Prostate gland (tissue), 2 donors: ENCODE measurements at regions not wholly inside any gene's neighbourhood (a gene's known extent, or its start where the extent isn't known, plus 50 kb on each side); places are given as distances from the start of the nearest gene placed in this dataset.
A peak's percentile ranks its signal among the peaks of the same experiment; 100 is the strongest.

Source experiments
- DNase-seq: peaks from one replicate; pipeline ENCODE4 v3.0.0-alpha.2; 2019; ENCODE audit warnings: low spot score
- H3K27ac ChIP-seq, 2 donors: fragments of 200-600 bp; sonication (generic); 2 replicates each; pipeline ENCODE4 v1.5.1; 2017 to 2019
- H3K27me3 ChIP-seq: fragments of 200-600 bp; sonication (generic); replicated peaks from 2 replicates; pipeline ENCODE4 v1.5.1; 2019; ENCODE audit not compliant: insufficient read depth
- H3K36me3 ChIP-seq, 2 donors: fragments of 200-600 bp; sonication (generic); 1 replicate in 1 of 2; 2 replicates in 1 of 2; pipeline versions ENCODE4 v1.5.1 to v1.8.1; 2017 to 2019
- H3K4me1 ChIP-seq: fragments of 200-600 bp; sonication (generic); replicated peaks from 2 replicates; pipeline ENCODE4 v1.5.1; 2019
- H3K4me3 ChIP-seq, 2 donors: fragments of 200-600 bp; sonication (generic); 2 replicates each; pipeline ENCODE4 v1.5.1; 2017 to 2019
- H3K9me3 ChIP-seq: fragments of 200-600 bp; sonication (generic); 2 replicates; pipeline ENCODE4 v1.5.1; 2017
- POLR2A ChIP-seq: fragments of 450-650 bp; IDR thresholded peaks from one replicate; pipeline ENCODE4 v1.6.1; 2016; ENCODE audit warnings: antibody characterized with exemption, mild to moderate bottlenecking
- POLR2AphosphoS5 ChIP-seq: sonication (generic); formaldehyde crosslinking; IDR thresholded peaks from one replicate; pipeline ENCODE4 v1.6.1; 2017; ENCODE audit warnings: antibody characterized with exemption
- WGBS: methylation state at CpG from one replicate; pipeline ENCODE4 v1.1.5; 2018; 5-methylcytosine and 5-hydroxymethylcytosine counted together
- intact Hi-C: fragments of 100-400 bp; cut with DNase I; formaldehyde crosslinking; loops from one replicate; pipeline ENCODE4 v1.14.2; 2022
- TF ChIP-seq, protein P1 (sequence below), 4 experiments: fragments of 200-600 bp in 2 of 4; fragments of 450-650 bp in 2 of 4; sonication (generic) in 2 of 4; IDR thresholded peaks; 1 replicate in 3 of 4; 2 replicates in 1 of 4; pipeline ENCODE4 v1.5.1; 2016 to 2019; ENCODE audit warnings: antibody characterized with exemption in 4 of 4, mild to moderate bottlenecking in 2 of 4, moderate library complexity in 2 of 4

DNA sequence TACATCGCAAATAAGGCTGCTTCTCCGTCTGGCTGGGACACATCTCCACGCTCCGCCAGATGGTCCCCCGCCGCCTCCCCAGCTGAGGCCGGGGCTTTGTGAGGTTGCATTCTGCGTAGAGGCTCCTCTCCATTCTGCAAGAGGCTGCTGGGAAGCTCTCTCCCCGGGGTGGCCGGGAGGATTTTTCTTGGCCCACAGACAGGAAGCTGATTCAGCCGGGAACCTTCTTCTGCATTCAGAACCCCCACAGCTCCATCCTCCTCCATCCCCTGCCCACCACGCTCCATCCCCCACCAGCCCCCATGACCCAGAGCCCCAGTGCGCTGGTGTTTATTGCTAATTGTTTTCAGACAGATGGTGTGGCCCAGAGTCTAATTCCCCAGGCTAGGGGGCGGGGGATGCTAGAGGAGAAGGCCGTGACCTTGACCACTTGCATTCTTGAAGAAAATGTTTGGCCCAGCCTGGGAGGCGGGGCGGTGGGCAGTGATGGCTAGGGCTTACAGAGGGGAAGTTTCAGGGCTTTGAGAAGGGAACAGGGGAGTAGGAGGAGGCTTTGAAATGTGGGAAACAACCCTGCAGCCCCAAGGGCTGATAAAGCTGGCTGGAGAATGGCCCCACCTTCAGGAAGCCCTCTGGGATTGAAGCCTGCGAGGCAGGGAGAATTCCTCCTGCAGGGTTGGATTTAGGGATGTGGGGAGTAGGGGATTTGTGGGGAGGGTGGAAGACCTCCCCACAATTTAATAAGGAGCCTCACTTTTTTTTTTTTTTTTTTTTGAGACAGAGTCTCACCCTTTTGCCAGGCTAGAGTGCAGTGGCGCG, 88.5 kb upstream of the NCOR2 start:
- no peaks in the 10 kb centered on the region for H3K27me3 ChIP-seq
- no peaks in the 10 kb centered on the region for H3K4me1 ChIP-seq
- intact Hi-C loops, result no loop called here
- no peaks in the 10 kb centered on the region for H3K36me3 ChIP-seq
- H3K4me3 ChIP-seq, result no peak overlapping the region
- peak overlapping the region; percentile 57 to 61 for H3K27ac ChIP-seq
- DNase-seq, result no peak
- H3K9me3 ChIP-seq, result no peaks in the 10 kb centered on the region
- 35% methylated on average over 20 of the region's 20 CpGs for WGBS
- TF ChIP-seq, protein P1, sequence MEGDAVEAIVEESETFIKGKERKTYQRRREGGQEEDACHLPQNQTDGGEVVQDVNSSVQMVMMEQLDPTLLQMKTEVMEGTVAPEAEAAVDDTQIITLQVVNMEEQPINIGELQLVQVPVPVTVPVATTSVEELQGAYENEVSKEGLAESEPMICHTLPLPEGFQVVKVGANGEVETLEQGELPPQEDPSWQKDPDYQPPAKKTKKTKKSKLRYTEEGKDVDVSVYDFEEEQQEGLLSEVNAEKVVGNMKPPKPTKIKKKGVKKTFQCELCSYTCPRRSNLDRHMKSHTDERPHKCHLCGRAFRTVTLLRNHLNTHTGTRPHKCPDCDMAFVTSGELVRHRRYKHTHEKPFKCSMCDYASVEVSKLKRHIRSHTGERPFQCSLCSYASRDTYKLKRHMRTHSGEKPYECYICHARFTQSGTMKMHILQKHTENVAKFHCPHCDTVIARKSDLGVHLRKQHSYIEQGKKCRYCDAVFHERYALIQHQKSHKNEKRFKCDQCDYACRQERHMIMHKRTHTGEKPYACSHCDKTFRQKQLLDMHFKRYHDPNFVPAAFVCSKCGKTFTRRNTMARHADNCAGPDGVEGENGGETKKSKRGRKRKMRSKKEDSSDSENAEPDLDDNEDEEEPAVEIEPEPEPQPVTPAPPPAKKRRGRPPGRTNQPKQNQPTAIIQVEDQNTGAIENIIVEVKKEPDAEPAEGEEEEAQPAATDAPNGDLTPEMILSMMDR (IDR thresholded peaks at IDR 0.05), result no peak
- TF ChIP-seq POLR2AphosphoS5 (no peak), POLR2A (no peak)

DNA sequence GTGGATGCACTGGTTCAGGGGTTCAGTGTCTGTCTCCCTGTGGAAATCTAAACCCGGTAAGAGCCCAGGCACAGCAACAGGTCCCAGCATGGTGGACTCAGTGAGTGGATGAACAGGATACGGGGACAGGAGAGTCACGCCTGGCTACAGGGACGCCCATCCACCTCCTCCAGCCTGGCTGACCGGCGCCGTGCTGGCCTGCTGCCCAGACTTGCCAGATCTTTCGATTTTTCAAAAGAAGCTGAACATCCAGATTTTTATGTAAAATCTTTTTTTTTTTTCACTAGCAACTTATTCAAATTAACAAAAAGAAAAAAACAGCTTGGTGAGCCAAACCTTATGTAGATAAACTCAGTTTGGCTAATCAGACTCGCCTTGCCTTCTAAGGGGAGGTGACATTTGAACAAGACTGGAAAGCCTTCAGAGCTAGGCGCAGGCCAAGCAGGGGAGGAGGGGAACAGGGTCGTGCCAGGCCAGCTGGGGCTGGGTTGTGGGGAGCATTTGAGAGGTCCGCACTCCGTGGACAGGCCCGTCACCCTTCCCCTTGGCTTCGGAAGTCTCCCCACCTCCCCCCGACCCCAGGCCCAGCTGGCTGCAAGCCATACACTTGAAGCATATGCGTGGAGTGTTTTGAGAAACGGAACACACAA, 87.8 kb upstream of the NCOR2 start:
- H3K27me3 ChIP-seq, result no peaks in the 10 kb centered on the region
- TF ChIP-seq, protein P1 (IDR thresholded peaks at IDR 0.05), result no peak
- TF ChIP-seq POLR2A (no peak), POLR2AphosphoS5 (no peak)
- H3K27ac ChIP-seq, result peak overlapping the region; percentile 57 to 61
- peak; percentile 35 for DNase-seq
- no peaks in the 10 kb centered on the region for H3K36me3 ChIP-seq
- no peaks in the 10 kb centered on the region for H3K9me3 ChIP-seq
- 7% methylated on average over 18 of the region's 18 CpGs for WGBS
- intact Hi-C loops, result no loop called here
- H3K4me1 ChIP-seq, result no peaks in the 10 kb centered on the region
- H3K4me3 ChIP-seq, result no peak overlapping the region

DNA sequence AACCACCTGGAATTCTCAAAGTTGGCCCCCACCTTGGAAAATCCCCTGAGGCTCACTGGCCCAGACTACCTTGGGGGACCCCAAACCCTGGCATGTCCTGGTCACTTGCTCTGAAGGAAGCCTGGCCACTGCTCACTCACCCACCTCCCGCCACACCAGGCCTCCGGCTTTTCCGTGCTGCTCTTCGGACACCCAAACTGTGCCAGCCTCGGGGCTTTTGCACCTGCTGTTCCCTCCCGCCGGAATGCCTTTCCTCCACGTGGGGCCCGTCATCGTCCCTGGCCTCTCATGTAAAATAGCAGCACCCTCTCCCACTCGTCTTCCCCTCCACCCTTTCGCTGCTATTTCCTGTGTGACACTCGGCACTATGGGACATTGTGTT, 87.2 kb upstream of the NCOR2 start:
- no peak overlapping the region for H3K4me3 ChIP-seq
- peak overlapping the region; percentile 57 to 61 for H3K27ac ChIP-seq
- H3K36me3 ChIP-seq, result no peaks in the 10 kb centered on the region
- H3K4me1 ChIP-seq, result no peaks in the 10 kb centered on the region
- no peaks in the 10 kb centered on the region for H3K9me3 ChIP-seq
- DNase-seq, result no peak
- 60% methylated on average over 13 of the region's 13 CpGs for WGBS
- intact Hi-C loops, result no loop called here
- TF ChIP-seq, protein P1 (IDR thresholded peaks at IDR 0.05), result no peak
- TF ChIP-seq POLR2AphosphoS5, result no peak
- TF ChIP-seq POLR2A, result no peak
- no peaks in the 10 kb centered on the region for H3K27me3 ChIP-seq

DNA sequence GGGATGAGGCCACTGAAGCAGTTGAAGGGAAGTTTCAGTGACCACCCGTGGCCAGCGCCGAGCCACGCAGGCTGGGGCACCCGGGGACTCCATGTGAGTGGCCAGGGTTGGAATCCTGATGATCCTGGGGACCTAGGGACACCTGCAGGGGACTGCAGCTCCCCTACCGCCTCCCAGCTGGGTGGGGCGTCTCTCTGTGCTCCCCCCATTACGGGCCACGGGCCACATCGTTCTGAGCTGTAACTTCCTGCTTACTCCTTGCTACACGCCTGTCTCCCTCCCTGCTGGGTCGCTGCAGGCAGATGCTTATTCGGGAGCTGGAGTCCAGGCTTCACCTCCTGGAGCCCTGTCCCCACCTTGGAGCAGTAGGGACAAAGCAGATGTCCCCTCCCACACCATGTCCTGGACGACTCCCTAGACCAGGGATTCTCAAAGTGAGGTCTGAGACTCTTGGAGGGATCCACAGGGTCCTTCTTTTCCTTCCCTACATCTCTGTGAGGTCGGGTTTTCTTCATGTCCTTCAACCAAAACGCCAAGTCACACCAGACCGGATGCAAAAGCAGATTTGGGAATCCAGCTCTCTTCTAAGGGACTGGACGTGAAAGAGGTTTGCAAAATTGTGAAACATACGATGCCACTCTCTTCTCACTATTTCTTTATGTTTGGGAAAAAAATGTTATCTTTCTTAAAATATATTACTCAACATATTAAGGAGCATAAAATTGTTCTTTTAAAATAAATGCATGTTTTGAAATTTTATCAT, 85.9 kb upstream of the NCOR2 start:
- no peaks in the 10 kb centered on the region for H3K4me1 ChIP-seq
- H3K4me3 ChIP-seq, result no peak overlapping the region
- WGBS, result 61% methylated on average over 19 of the region's 19 CpGs
- DNase-seq, result no peak
- no peaks in the 10 kb centered on the region for H3K36me3 ChIP-seq
- no peak overlapping the region for H3K27ac ChIP-seq
- no peaks in the 10 kb centered on the region for H3K27me3 ChIP-seq
- intact Hi-C loops, result no loop called here
- TF ChIP-seq POLR2A (no peak), POLR2AphosphoS5 (no peak)
- TF ChIP-seq, protein P1 (IDR thresholded peaks at IDR 0.05), result no peak
- no peaks in the 10 kb centered on the region for H3K9me3 ChIP-seq
